ENCODE measurements at regions not wholly inside any gene's neighbourhood (a gene's known extent, or its start where the extent isn't known, plus 50 kb on each side); places are given as distances from the start of the nearest gene placed in this dataset.

GRCh38 chr16:9412915-9413264 is 321.4 kb downstream of the HAPSTR1 start:
- DNase-seq (ENCODE audit: low spot score): no peak

DNA sequence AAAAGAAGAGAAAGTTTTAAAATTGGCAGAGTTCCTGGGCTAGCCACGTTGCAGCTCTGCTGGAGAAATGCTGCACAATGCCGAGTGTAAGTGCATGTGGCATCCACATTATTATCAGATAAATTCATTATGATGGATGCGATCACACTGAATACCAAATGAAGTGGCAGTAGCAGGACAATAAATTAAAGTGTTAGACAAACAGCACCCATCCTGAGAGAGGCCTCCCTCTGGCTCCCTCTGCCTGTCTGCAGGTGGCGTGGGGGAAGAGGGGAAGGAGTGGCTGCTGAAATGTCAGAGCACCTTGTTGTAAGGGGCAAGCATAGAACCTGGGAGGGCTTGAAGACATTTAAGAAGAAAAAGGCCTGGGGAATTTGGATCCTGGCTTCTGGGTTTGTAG is 324.1 kb downstream of the HAPSTR1 start:
- no peak for DNase-seq (ENCODE audit: low spot score)

GRCh38 chr16:9417898-9418297 is 326.5 kb downstream of the HAPSTR1 start:
- no peak for DNase-seq (ENCODE audit: low spot score)

DNA sequence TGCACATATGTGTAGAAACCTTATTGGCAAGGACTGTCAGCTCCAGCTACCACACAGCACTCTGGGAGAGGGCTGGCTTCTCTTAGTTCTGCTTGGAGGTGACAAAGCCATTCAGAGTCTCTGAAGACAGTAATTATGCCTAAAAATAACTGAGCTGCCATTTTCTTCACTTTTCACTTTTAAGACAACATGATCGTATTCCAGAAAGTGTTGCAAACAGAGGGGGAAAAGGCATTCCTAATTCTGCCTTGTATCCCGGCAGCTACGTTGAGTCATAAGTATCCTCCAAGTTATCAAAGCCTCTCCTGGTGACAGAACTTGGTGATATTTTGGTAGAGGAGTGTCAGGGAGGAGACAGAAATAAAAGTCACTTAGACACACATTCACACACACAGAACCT is 327.7 kb downstream of the HAPSTR1 start:
- no peak for DNase-seq (ENCODE audit: low spot score)

DNA sequence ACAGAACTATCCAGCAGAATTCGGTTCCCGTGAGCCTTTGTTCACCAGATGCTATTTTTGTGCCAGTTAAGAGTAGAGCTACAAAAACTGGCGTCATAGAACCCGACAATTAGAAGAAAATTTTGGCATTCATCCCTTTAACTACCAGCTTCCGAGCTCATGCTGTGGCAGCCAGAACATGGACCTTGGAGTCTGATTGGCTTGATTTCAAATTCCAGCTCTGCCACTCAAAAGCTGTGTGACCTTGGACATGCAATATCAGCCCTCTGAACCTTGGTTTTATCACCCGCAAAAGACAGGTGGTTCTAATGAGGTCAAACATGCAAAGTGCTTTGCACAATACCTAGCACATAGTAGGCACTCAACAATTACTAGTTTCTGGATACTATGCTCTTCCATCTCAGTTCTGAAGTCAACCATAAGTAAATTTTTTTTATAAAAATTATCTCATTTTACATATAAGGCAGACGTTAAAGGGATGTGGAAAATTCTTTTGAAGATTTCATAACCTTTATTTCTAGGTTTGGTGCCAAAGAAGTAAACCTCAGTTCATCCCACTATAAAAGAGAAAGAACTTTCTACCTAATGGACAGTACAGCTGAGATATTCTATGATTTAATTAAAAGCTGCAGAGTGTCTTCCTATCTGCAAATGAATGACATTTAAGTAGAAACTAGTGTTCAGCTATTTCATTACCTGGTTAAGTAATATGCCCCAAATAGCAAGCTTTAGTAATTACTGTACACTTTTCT is 331.5 kb downstream of the HAPSTR1 start:
- no peak for DNase-seq (ENCODE audit: low spot score)

DNA sequence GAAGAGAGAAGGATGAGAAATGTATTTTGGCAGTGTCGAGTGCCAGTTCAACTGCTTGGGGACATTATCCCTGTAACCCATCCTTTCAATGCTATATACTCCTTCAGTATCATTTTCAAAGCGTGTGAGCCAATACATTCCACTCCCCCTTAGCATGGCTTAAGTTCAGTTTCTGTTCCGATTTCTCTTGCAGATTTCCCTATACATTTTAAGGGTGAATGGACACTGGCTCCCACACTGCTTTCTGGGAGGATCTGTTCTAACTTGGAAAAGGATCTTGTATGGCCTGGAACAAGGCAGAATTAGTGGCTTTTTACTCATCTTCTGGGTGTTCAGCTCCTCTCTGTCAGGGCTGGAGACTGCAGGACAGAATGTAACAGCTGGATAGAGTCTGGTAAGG is 333.8 kb downstream of the HAPSTR1 start:
- no peak for DNase-seq (ENCODE audit: low spot score)

DNA sequence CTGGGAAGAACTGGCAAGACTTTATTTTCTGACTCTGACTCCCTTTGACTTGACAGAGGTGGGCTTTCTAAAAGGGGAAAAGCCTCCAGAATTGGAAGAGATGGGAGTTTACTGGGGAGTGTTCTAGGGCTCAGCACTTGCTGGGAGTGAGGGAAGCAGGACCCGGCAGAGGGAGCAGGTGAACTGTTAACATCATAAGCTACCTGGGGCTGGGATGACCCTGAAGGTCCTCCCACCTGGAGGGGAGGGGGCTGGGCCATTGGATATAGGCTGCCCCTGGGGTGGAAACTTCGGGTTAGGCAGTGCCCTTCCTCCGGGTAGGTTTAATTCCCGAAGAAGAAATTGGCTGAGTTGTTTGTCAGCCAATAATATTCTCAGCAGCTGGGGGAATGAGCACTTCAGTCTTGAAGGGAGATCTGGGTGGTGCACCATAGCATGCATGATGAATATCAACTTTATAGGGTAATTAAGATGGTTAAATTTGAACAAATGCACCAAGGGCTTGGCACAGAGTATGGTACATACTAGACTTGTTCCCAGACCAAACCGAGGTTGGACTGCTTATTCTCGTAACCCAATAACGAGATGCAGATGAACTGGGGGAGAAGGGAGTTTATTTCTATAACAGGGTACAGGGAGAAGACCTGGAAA is 337.0 kb downstream of the HAPSTR1 start:
- no peak for DNase-seq (ENCODE audit: low spot score)

DNA sequence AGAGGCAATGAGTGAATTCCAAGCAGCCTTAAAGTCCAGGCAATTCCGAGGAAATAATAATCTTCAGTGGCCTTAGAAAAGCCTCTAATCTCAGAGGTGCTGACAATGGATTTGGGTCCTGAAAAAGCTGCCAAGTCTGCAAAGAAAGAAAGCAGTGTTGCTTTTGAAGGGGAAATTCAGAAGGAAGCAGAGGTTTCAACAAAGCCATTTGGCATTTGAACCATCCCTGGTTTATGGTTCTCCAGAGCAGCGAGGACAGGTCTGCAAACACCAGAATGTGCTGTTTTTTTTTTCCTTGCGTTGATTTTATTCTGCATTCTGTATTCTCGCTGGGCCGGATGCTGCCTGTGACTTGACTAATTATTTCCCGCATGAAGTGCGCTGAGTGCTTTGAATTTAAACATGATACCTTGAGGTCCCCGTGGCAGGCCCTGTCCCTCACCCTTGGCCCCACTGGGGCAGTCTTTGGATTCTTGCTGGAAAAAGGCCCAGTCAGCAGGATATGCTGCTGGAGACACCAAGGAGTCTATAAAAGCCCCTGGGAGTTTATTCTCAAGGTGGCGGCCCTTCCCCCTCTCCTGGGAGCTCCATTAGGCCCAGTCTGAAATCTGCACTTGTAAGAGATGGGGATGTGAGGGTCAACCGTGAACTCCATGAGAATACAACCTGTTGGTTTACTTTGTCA is 338.3 kb downstream of the HAPSTR1 start:
- DNase-seq (ENCODE audit: low spot score): no peak

DNA sequence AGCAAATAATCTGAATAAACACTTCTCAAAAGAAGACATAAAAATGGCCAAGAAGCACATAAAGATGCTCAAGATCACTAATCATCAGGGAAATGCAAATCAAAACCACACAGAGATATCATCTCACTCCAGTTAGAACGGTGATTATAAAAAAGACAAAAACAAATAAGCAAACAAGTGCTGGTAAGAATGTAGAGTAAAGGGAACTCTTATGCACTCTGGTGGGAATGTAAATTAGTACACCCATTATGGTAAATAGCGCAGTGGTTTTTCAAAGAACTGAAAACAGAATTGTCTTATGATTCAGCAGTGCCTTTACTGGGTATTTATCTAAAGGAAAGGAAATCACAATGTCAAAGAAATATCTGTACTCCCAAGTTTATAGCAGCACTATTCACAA is 343.2 kb downstream of the HAPSTR1 start:
- DNase-seq (ENCODE audit: low spot score): no peak

DNA sequence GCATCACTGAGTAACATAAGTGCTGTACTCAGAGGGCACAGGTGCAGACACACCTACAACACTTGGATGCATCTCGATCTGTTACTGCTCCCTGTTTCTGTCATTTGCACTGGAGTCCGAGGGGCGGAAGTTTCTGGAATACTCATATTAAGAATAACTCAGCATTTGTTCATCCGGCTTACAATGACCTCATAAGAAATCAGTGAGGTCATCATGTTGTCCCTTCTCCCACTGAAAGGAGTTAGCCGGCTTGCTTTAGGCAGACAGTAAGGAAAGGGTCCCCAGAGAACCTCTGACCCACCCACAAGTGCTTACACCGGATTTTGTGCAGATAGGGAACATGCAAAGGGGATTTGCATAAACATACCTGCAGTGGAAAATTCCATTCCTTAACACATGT is 344.7 kb downstream of the HAPSTR1 start:
- DNase-seq (ENCODE audit: low spot score): no peak

- DNase-seq (ENCODE audit: low spot score): no peak
Observed at GRCh38 chr16:9437115-9437514, 345.7 kb downstream of the HAPSTR1 start.

GRCh38 chr16:9438991-9439390 is 347.5 kb downstream of the HAPSTR1 start:
- DNase-seq (ENCODE audit: low spot score): no peak

DNA sequence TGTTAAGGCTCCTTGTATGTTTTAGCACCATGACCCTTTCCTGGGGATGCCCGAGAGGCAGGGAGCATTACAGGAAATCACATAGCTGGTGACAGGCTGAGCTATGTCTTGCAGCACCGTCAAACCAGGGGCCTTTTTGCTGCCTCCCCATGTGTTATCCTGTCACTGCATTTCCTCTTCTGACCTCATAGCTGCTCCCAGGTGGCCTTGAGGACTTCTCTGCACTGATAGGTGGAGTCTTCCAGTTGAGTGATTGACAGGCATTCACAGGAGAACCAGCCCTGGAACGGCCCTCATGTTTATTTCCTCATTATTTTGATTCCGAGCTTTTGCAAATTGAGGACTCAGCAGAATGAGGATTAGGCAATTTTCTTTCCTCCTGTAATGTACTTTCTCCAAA is 349.6 kb downstream of the HAPSTR1 start:
- no peak for DNase-seq (ENCODE audit: low spot score)

DNA sequence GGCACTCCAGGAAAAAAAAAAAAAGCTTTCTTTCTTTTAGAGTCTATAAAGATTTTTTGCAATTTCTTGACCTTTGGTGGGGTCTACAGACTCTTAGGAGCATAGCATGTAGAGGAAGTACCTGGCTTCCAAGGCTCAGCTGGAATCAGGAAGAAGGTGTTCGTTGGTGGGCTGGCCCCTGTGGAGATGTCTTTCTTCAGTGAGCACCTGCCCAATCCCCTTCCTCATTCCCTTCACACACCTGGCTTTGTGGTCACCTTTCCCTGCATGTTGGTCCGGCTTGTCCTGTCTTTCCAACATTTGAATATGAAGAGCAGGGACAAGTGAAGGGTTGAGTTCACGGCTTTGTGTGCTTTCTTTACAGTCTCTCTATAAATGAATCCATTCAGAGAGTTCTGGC is 352.4 kb downstream of the HAPSTR1 start:
- no peak for DNase-seq (ENCODE audit: low spot score)

DNA sequence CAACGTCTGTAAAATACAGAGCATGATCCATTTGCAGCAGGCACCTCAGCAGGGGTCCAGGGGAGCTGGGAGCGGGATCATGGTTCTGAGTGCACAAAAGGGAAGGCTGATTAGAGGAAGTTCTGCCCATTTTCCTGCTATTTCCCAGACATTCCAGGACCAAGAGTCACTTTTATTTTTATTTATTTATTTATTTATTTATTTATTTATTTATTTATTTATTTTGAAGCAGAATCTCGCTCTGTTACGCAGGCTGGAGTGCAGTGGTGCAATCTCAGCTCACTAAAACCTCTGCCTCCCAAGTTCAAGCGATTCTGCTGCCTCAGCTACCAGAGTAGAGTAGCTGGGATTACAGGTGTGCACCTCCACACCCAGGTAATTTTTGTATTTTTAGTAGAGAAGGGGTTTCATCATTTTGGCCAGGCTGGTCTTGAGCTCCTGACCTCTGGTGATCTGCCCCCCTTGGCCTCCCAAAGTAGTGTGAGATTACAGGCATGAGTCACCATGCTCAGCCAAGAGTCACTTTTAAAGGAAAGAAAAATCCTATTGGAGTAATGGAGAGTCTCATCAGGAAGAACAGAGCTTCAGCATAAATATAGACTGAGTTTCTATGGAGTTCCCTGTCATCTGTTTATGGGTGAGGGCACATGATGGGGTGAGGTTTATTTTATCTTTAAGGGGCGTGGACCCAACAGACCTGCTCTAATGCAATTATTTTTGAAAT is 355.2 kb downstream of the HAPSTR1 start:
- DNase-seq (ENCODE audit: low spot score): no peak

DNA sequence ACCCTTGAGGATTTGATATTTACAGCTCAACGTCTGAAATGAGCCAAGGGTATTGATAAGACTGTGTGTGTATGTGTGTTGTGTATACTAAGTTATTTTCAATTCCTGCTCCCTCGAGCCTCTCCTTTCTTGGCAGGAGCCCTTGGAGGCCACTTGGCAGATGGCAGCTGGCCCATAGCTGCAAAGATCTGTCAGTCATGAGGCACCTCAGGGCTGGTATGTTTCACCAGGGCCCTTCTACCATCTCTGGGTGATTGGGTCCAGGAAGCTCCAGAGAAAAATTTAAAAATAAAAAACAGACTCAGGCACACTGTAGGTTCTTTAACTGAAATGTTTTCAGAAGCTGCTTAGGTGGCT is 355.7 kb downstream of the HAPSTR1 start:
- no peak for DNase-seq (ENCODE audit: low spot score)

- no peak for DNase-seq (ENCODE audit: low spot score)
Observed at GRCh38 chr16:9447699-9448098, 356.3 kb downstream of the HAPSTR1 start.

DNA sequence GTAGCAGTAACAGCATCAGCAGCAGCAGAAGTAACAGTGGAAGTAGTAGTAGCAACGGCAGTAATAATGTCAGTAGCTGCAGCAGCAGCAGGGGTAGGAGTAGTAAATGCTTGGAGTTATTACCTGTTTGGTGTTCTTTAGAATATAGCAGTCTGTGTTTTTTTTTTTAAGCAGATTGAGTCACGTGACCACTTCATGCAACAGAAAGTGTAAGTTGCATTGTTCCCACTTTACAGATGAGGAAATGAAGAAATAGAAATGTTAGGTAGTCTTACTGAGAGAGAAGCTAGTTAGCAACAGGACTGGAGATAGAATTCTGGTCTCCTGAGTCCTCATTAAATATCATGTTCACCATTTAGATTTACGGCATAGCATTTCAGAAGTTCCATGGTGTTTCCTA is 358.2 kb downstream of the HAPSTR1 start:
- DNase-seq (ENCODE audit: low spot score): no peak

DNA sequence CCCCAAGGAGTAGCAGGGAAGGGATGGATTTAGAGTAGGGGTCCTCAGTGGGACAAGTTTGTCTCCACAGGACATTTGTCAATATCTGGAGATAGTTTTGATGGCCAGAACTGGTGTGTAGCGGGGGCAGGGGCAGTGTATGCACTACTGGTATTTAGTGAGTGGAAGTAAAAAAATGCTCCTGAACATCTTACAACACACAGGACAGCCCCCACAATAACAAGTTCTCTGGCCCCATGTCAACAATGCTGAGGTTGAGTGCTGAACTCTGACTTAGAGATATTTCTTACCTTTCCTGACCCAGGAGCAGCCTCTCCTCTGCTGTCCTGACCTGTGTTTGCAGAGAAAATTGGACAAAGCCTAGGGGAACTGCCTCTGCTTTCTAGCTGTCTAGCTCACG is 365.8 kb downstream of the HAPSTR1 start:
- DNase-seq (ENCODE audit: low spot score): no peak

DNA sequence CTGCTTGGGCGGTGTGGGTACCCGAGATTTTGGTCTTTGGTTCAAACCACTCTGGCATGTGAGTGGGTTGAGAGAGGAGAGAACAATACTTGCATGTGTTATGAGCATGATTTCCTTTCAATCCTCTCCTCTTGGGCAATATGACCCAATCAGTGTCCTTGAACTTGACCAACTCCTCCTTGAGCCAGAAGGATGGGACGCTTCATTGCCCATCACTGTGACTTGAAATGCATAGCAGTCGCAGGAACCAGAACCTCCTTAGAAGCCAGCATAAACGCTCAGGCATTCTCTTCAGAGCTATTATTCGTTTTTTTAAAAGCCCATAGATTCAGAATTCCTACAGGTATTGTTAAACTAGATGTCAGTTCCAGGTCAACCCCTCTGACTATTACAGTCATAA is 367.4 kb downstream of the HAPSTR1 start:
- DNase-seq (ENCODE audit: low spot score): no peak

- DNase-seq (ENCODE audit: low spot score): no peak
Observed at GRCh38 chr16:9462984-9463383, 371.5 kb downstream of the HAPSTR1 start.

DNA sequence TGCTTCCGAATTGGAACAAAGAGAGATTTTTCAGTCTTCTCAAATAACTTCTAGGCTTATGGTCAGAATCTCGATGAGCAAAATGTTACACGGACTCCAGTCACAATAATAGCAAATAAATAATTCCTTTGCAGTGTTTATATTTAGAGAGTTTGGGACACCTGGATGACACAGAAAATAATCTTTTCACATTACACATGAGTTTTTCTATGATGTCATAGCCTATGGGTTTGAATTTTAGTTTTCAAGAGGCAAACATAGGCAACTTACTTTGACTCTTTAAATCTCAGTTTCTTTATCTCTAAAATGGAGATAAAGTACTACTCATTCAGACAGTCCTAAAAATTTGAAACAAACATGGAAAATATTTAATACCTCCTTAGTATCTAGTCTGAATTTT is 372.0 kb downstream of the HAPSTR1 start:
- no peak for DNase-seq (ENCODE audit: low spot score)

- no peak for DNase-seq (ENCODE audit: low spot score)
Observed at GRCh38 chr16:9465161-9465560, 373.7 kb downstream of the HAPSTR1 start.
